GM18511 (cell line): ENCODE measurements at regions not wholly inside any gene's neighbourhood (a gene's known extent, or its start where the extent isn't known, plus 50 kb on each side); places are given as distances from the start of the nearest gene placed in this dataset.

Experiments used
- ATAC-seq: cut with Tn5 transposase; IDR thresholded peaks from one replicate; pipeline ENCODE4 v1.9.1; 2021; ENCODE audit warnings: mild to moderate bottlenecking, moderate library complexity; ENCODE audit not compliant: unreplicated experiment

- ATAC-seq, result no peak
These were observed 1388.0 kb downstream of the BRD1 start for GRCh38 chr22:48439560-48440135.

GRCh38 chr22:48438800-48439559, 1388.7 kb downstream of the BRD1 start:
- ATAC-seq, result no peak

- no peak for ATAC-seq
These were observed 1389.6 kb downstream of the BRD1 start for GRCh38 chr22:48438096-48438495.

GRCh38 chr22:48436201-48436931, 1391.3 kb downstream of the BRD1 start:
- ATAC-seq, result no peak

- no peak for ATAC-seq
These were observed 1392.8 kb downstream of the BRD1 start for GRCh38 chr22:48434868-48435250.

GRCh38 chr22:48434156-48434867, 1393.4 kb downstream of the BRD1 start:
- ATAC-seq, result no peak

- no peak for ATAC-seq
These were observed 1394.0 kb downstream of the BRD1 start for GRCh38 chr22:48433647-48434046.

- ATAC-seq, result no peak
These were observed 1394.7 kb downstream of the BRD1 start for GRCh38 chr22:48432781-48433518.

GRCh38 chr22:48431536-48432315, 1395.9 kb downstream of the BRD1 start:
- ATAC-seq, result no peak

GRCh38 chr22:48431014-48431413, 1396.7 kb downstream of the BRD1 start:
- ATAC-seq, result no peak

- ATAC-seq, result no peak
These were observed 1398.1 kb downstream of the BRD1 start for GRCh38 chr22:48429446-48430020.

- no peak for ATAC-seq
These were observed 1398.9 kb downstream of the BRD1 start for GRCh38 chr22:48428631-48429371.

GRCh38 chr22:48427731-48428211, 1399.9 kb downstream of the BRD1 start:
- ATAC-seq, result no peak

GRCh38 chr22:48426466-48427380, 1401.0 kb downstream of the BRD1 start:
- ATAC-seq, result no peak

GRCh38 chr22:48425641-48426040, 1402.0 kb downstream of the BRD1 start:
- no peak for ATAC-seq

- no peak for ATAC-seq
These were observed 1402.6 kb downstream of the BRD1 start for GRCh38 chr22:48425091-48425506.

- ATAC-seq, result no peak
These were observed 1403.0 kb downstream of the BRD1 start for GRCh38 chr22:48424661-48425060.

- ATAC-seq, result no peak
These were observed 1403.5 kb downstream of the BRD1 start for GRCh38 chr22:48424201-48424627.
